HG02678 (cell line): ENCODE measurements at regions not wholly inside any gene's neighbourhood (a gene's known extent, or its start where the extent isn't known, plus 50 kb on each side); places are given as distances from the start of the nearest gene placed in this dataset.
"Not testable (repeated sequence)": the region's sequence is repeated elsewhere in the genome, so short reads cannot be mapped to it uniquely, and the experiment has no call there.

Experiments used
- ATAC-seq: cut with Tn5 transposase; IDR thresholded peaks from one replicate; pipeline ENCODE4 v1.9.1; 2021; ENCODE audit warnings: mild to moderate bottlenecking, moderate library complexity; ENCODE audit not compliant: unreplicated experiment

- ATAC-seq, result no peak
Observed at GRCh38 chr7:42574685-42575084, 337.2 kb downstream of the C7orf25 start.

- ATAC-seq, result no peak
Observed at GRCh38 chr7:42573881-42574672, 337.1 kb upstream of the GLI3 start.

- no peak for ATAC-seq
Observed at GRCh38 chr7:42572561-42572960, 335.6 kb upstream of the GLI3 start.

- no peak for ATAC-seq
Observed at GRCh38 chr7:42572056-42572455, 335.0 kb upstream of the GLI3 start.

GRCh38 chr7:42570944-42571343 lies 333.9 kb upstream of the GLI3 start:
- no peak for ATAC-seq

- no peak for ATAC-seq
Observed at GRCh38 chr7:42567051-42567450, 330.0 kb upstream of the GLI3 start.

- ATAC-seq, result no peak
Observed at GRCh38 chr7:42561797-42562196, 324.8 kb upstream of the GLI3 start.

GRCh38 chr7:42560866-42561265 lies 323.9 kb upstream of the GLI3 start:
- no peak for ATAC-seq

- not testable (repeated sequence) for ATAC-seq
Observed at GRCh38 chr7:42554932-42555331, 317.9 kb upstream of the GLI3 start.

- no peak for ATAC-seq
Observed at GRCh38 chr7:42552227-42552626, 315.2 kb upstream of the GLI3 start.

- no peak for ATAC-seq
Observed at GRCh38 chr7:42550706-42551470, 313.9 kb upstream of the GLI3 start.

- ATAC-seq, result no peak
Observed at GRCh38 chr7:42549866-42550485, 313.0 kb upstream of the GLI3 start.

- no peak for ATAC-seq
Observed at GRCh38 chr7:42548816-42549611, 312.0 kb upstream of the GLI3 start.

- no peak for ATAC-seq
Observed at GRCh38 chr7:42545049-42545724, 308.2 kb upstream of the GLI3 start.

GRCh38 chr7:42543953-42544352 lies 306.9 kb upstream of the GLI3 start:
- no peak for ATAC-seq

- not testable (repeated sequence) for ATAC-seq
Observed at GRCh38 chr7:42542446-42542845, 305.4 kb upstream of the GLI3 start.

- no peak for ATAC-seq
Observed at GRCh38 chr7:42534441-42534840, 297.4 kb upstream of the GLI3 start.

GRCh38 chr7:42527004-42527403 lies 290.0 kb upstream of the GLI3 start:
- no peak for ATAC-seq

- no peak for ATAC-seq
Observed at GRCh38 chr7:42522227-42522991, 285.4 kb upstream of the GLI3 start.

GRCh38 chr7:42511027-42511426 lies 274.0 kb upstream of the GLI3 start:
- no peak for ATAC-seq
